Posterior cingulate gyrus (tissue), 11 donors: ENCODE measurements at regions not wholly inside any gene's neighbourhood (a gene's known extent, or its start where the extent isn't known, plus 50 kb on each side); places are given as distances from the start of the nearest gene placed in this dataset.
"Not testable (repeated sequence)": the region's sequence is repeated elsewhere in the genome, so short reads cannot be mapped to it uniquely, and the experiment has no call there.

ENCODE experiments used
- DNase-seq, 10 donors: peaks; one replicate each; pipeline versions ENCODE4 v3.0.0 to v3.0.0-alpha.2; 2020 to 2021; ENCODE audit warnings: mixed read lengths in 3 of 10
- intact Hi-C: fragments of 100-400 bp; cut with DNase I; formaldehyde crosslinking; loops from one replicate; pipeline ENCODE4 v1.15.1; 2023

DNA sequence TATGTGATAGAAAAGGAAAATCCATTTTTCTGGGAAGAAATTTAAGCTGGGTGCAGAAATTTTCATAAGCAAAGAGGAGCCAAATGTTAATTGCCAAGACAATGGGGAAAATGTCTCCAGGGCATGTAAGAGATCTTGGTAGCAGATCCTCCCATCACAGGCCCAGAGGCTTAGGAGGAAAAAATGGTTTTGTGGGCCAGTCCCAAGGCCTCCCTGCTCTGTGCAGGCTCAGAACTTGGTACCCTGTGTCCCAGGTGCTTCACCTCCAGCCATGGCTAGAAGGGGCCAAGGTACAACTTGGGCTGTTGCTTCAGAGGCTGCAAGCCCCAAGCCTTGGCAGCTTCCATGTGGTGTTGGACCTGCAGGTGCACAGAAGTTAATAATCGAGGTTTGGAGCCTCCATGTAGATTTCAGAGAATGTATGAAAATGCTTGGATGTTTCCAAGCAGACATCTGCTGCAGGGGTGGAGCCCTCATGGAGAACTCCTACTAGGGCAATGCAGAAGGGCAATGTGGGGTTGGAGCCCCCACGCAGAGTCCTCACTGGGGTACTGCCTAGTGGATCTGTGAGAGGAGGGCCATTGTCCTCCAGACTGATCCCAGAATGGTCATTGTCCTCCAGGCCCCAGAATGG is 77.7 kb upstream of the ATP2B1 start:
- intact Hi-C loops: no loop called here
- DNase-seq: no peak

DNA sequence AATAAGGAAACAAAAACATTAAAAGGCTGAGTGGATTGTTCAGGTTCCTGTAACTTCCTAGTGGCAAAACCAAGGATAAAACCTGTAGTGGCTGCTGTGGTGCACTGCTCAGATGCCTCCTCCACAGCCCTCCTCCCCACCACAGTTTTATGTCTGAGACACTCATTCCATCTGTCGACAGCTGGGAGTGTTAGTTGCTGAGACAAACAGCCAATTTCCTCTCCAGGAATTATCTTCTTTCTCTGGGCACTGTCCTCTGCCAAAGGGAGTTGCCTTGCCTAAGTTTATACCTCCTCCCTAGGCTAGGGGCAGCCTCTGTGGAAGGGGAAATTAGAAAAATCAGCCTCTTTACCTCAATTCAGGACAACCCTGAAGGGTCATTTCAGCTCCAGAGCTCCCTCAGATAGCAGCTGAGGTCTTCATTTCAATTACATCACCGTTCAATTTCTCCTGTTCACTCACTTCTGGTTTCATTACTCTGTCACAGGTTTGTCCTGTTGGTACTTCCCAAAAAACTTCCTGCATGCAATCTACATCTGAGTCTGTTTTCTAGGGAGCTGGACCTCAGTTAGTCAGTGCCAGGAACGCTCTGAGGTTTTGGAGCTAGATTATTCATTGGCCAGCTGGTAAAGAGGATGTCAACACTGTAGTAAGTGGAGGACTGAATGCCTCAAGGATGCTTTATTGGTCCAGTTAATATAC is 74.9 kb upstream of the ATP2B1 start:
- peak in 7 of 10 donors; percentile 12 to 83 (median 39) for DNase-seq
- intact Hi-C loops: no loop called here

DNA sequence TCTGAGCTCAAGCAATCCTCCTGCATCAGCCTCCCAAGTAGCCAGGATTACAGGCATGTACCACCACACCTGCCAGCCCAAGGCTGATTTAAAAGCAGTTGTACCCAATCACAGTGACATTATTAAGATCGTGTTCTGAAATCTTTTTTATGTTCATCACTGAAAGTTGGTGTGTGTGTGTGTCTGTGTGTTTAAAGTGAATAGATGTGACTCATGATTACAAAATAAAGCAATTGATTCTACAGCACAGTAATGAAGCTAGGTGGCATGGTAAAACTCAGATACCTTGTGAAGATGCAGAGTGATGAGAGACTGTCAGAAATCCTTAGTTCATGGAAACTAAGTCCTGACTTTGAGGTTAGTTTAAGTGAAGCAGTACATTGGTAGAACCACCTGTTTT is 74.2 kb upstream of the ATP2B1 start:
- no peak for DNase-seq

DNA sequence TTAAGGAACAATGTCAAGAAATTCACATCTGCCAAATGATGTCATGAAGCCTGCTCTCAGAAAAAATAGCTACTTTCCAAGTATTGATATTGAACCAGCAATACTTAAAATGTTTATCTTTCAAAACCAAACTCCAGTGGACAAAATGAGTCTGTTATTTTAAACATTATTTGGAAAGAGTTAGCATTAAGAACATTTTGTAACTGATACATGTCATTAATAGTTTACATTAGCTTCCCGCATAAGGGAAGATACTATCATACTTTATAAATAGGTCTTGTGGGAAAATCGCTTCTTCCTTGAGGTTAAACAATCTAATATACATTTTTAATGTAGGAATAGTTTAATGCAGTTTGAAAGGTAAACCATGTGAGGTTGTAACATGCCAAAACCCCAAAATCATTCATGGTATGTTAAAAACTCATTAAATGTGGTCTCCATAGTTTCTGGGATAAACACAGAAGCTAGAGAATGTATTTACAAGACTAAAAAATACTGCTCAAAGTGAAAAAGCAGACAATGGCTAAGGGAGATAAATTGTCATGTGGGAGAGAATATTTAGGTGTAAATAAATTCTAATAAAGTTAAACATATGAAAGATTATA is 73.4 kb upstream of the ATP2B1 start:
- DNase-seq: no peak
- intact Hi-C loops: no loop called here

More for the DNA sequence above, 74.2 kb upstream of the ATP2B1 start:
- intact Hi-C loops: no loop called here

DNA sequence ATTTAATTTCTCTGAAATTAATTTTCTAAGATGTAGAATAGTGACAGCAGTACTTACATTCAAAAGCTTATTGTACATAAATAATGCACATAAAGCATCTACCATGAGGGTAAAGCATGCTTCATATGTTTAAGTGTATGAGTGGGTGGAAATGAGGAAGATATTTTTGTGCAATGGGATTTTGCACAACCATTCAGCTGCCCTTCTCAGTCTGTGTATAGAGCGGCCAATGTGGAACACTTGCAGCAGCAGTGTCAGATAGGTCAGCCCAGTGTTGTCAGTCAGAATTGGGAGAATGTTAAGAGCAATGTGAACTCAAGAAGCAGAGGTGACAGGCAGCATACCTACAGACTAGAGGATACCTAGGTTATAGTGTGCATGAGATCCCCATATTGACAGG is 72.5 kb upstream of the ATP2B1 start:
- intact Hi-C loops: no loop called here
- DNase-seq: no peak

DNA sequence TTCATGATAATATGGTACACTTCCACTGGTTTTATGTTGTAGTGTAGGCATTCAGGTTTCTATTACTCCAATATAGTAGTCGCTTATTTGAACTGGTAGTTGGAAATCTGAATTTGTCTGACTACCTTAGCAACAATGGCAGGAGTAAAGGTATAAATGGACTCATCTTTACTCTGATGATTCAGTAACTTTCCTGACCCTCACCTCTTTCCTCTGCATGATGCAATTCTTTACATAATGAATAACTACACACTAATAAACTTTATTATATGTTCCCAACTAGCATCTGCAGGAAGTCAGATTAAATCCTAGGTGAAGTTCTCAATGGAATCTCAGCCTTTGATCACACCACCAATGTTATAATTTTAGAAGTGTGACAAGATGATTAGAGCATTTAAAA is 70.5 kb upstream of the ATP2B1 start:
- intact Hi-C loops: no loop called here
- no peak for DNase-seq

DNA sequence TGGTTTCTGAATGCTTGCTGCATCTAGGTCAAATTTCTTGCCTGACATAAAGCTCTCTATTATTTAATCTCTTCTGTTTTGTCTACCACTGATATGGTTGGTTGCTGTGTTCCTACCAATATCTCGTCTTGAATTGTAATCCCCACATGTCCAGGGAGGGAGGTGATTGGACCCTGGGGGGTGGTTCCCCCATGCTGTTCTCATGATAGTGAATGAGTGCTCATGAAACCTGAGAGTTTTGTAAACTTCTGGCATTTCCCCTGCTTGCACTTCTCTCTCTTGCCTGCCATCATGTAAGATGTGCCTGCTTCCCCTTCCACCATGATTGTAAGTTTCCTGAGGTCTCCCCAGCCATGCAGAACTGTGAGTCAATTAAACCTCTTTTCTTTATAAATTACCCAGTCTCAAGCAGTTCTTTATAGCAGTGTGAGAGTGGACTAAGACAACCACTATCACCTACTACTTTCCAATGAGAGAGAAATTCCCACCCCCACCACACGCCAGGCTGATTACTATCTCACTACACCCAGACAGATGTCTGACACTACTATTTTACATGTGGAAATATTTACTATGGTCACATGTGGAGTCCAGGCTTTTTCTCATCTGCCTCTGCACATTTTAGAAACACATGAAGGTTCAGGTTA is 69.2 kb upstream of the ATP2B1 start:
- intact Hi-C loops: no loop called here
- DNase-seq: no peak

DNA sequence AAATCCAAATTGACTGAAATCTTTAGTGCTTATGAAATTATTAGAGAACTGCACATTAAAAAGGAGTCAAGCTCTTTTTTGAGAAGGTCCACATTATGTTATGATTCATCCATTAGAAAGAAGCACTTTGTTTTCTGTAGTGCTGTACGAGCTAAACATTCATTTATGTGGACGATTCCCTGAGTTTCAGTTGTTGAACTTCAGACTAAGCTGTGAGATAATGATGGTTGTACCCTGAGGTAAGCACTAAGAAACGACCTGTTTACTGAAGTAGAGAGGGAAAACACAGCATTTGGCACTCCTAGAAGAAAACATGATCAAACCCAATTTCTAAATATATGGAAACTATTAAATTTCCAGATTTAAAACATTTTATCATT is 67.3 kb upstream of the ATP2B1 start:
- no peak for DNase-seq
- intact Hi-C loops: no loop called here

DNA sequence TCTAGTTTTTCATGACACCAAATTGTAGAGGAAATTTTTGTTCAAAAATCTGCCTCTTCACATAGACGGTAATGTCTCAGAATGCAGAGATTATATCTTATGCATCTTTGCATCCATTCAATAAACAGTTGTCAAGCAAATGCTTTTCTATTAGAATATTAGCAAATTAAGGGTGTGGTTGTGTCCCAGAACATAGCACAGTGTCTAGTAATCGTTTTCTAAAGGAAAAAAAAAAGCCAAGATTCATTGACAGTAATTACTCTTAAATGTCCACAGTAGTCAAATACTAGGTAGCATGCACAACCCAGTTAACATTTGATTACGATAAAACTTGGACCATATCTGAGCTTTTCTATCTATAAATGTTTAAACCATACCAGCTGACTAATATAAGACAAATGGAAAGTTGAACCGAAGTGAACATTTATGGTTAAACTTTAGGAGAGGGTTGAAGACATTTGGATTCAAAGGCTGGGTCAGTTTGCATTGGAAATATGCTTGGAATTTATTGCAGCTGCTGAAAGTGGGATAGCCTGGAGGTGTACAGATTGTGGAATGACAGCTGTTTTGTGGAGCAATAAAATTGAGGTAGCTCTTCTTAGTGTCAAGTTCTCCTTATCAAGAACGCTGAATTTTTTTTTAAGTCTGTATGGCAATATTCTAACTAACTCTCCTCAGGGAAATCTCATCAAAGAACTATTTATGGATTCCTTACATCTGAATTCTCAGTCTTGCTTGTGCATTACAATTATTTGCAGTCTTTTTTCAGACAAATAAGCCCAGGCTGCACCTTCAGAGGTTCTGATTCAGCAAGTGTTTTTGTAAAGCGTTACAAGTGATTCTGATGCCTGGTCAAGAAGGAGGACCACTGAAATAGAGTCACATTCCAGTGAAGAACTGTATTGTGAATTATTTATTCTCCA is 66.7 kb upstream of the ATP2B1 start:
- intact Hi-C loops: no loop called here

DNA sequence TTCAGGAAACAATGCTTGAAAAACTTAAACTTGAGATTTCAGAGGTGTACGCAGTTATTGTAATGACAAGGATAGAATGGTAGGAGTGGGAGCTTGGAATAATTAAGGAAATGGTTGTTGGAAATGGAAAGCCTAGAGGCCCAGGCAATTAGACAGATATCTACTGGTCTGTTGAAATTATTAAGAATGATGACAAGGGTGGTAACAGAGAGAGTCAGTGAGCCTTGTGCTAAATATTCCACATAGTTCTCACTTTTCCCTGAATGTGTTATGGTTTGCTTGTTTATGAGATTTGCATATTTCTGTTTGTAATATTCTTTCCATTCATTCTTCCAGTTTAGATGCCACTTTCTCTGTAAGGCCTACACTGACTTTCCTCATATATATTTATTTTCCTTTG is 66.0 kb upstream of the ATP2B1 start:
- intact Hi-C loops: no loop called here
- no peak for DNase-seq

More for the DNA sequence above, 66.7 kb upstream of the ATP2B1 start:
- no peak for DNase-seq

DNA sequence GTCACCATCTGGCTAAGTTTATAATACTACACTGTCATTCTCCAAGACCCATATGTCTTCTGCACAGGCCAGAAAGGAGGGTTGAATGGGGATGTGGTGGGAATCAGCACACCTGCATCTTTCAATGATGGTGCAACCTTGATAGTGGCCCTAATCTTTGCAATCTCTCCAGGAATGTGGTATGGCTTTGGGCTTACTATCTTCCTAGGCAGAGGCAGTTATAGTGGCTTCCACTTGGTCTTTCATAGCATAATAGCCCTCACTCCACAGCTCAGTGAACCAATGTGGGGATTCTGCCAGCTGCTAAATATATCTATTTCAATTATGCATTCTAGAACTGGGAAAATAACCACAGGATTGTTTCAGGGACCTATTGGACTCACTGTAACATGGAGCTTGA is 61.8 kb upstream of the ATP2B1 start:
- DNase-seq: no peak
- intact Hi-C loops: no loop called here

DNA sequence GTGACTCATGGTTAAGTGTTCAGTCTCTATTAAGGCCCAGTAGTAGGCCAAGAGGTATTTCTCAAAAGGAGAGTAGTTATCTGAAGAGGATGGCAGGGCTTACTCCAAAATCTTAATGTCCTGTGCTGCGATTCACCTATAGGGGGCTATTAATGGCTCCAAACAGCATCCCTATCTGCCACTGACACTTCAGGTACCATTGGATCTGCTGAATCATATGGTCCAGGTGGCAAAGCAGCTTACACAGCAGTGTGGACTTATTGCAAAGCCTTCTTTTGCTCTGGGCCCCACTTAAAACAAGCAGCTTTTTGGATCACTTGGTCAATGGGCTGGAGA is 60.8 kb upstream of the ATP2B1 start:
- intact Hi-C loops: no loop called here
- DNase-seq: no peak

DNA sequence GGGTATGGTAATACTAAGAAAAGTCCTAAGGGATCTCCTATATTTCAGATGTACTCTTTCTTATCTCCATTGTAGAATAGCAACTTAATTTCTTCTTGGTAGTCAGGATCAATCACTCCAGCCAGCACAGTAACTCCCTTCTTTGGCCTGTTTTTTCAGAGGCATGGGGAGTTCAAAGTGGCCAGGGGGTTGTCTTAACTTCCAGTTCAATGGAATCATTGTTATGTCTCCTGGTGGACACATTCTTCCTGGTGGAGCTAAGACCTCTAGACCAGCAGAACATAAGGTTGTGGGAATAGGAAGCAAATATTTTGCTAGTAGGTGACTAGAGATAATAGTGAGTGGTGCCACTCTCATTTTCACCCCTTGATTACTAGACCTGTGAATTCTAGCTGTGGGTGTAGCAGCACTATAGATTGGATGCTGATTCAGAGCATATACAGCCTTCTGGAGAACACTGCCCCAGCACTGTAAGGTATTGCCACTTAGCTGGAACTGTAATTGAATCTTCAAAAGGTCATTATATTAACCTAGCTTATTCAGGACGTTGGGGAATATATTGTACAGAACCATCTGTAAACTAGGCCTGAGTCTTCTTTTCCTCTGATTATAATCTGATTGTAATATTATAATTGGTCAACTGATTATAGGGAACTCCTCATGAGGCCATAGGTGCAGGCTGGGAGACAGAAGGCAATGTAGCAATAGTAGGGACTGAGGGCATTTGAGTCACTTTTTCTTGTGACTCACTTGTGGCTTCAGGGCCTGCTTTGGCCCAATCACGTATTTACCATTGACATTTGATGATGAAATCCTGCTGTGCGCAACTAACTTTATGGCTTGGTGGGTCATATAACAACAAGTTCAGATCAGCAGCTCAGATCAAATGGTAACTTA is 60.2 kb upstream of the ATP2B1 start:
- DNase-seq: no peak
- intact Hi-C loops: no loop called here

DNA sequence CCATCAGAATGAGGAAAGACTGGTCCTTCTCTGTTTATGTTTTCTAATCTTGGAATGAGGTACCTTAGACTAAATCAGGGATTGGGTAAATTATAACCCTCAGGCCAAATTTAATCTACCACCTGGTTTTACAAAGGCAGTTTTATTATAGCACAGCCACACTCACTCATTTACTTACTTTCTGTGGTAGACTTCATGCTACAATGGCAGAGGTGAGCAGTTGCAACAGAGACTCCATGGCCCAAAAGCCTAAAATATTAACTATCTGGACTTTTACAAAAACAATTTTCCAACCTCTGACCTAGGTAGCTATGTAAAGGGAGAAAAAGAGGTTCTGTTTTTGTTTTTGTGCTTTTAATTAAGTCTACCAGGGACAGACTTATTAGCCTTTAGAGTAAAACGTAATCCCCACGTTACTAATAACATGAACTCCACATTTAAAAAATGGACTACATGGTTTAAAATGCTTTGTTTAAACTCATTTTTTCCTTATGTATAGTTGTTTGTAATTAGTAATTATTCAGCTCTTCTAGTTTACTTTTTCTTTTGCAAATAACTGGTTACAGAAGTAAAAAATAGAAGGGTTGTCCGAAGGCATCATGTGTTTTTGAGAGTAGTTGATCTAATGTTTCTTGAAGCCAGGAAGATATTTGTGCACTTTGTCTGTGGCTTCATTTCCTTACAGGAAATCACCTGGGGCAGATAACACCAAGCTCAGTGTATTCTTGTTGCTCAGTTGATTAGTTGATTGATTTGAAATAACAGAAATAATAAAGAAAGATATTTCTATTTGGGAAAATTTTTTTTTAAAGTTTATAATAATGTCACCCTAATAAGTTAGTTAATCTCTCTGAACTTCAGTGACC is 57.6 kb upstream of the ATP2B1 start:
- intact Hi-C loops: no loop called here
- DNase-seq: no peak

DNA sequence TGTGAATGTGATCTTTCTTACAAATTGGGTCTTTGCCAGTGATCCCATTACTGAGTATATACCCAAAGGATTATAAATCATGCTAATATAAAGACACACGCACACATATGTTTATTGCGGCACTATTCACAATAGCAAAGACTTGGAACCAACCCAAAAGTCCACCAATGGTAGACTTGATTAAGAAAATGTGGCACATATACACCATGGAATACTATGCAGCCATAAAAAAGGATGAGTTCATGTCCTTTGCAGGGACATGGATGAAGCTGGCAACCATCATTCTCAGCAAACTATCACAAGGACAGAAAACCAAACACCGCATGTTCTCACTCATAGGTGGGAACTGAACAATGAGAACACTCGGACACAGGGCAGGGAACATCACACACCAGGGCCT is 55.5 kb upstream of the ATP2B1 start:
- intact Hi-C loops, DNase-seq: not testable (repeated sequence)

DNA sequence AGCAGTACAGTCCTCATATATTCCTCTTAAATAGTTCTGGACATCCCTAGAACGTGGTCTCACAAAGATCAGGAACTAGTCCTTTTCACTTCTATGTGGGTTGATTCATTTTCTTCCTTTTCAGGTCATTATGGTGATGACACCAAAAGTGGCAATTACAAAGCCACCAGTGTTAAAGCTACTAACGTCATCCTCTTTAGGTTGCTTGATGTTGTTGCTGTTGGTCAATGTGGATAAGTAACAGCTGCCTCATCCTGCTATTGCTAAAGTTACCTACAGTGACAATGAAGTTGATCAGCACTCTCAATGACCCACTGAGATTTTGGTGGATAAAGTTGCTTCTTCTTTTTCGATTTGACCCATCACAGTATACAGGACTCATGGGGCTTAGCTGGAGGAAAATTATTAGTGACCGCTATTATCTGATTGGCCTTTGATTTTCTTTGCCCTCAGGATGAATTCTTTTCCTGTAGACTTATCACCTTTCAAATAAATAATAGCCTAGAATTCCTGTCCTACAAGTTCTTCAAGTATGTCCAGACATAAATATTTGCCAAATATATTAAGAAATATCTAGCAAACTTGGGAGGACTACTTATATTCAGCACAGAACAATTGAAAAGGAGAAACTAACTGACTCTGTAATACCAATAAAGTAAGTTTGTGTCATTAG is 54.0 kb upstream of the ATP2B1 start:
- intact Hi-C loops: no loop called here
- DNase-seq: no peak

DNA sequence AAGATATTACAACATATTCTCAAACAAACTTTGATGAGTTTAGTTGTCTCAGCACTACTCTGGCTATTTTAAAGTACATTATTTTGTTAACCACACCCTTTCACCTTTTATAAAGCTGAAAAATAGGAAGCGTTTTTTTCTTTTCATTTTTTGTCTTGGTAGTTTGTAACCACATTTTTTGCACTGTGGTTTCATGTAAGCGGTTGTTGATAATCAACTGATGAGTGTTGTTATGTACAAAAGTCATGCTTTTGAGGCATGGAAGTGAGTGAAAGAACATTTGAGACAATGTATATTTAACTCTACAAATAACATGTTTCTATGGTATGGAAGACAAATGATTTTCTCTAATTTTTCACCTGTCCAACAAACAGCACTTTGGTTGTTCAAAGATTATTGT is 52.1 kb upstream of the ATP2B1 start:
- DNase-seq: no peak
- intact Hi-C loops: no loop called here
